NCI-H187 (cell line): ENCODE measurements at regions not wholly inside any gene's neighbourhood (a gene's known extent, or its start where the extent isn't known, plus 50 kb on each side); places are given as distances from the start of the nearest gene placed in this dataset.

ENCODE experiments used
- DNase-seq, 2 experiments: peaks; one replicate each; lab custom pipeline; 2025; lab: John Stamatoyannopoulos, UW

- DNase-seq = no peak
Observed at GRCh38 chr2:167900435-167901114, 346.8 kb downstream of the STK39 start.

- no peak for DNase-seq
Observed at GRCh38 chr2:167898340-167898739, 349.1 kb downstream of the STK39 start.

- no peak for DNase-seq
Observed at GRCh38 chr2:167891841-167892240, 355.6 kb downstream of the STK39 start.

- DNase-seq = no peak
Observed at GRCh38 chr2:167890739-167891138, 356.7 kb downstream of the STK39 start.

GRCh38 chr2:167880415-167880814 lies 367.0 kb downstream of the STK39 start:
- DNase-seq = no peak

- DNase-seq = no peak
Observed at GRCh38 chr2:167875529-167875928, 371.9 kb downstream of the STK39 start.

GRCh38 chr2:167874812-167875211 lies 372.6 kb downstream of the STK39 start:
- DNase-seq = no peak

GRCh38 chr2:167871286-167871685 lies 376.1 kb downstream of the STK39 start:
- no peak for DNase-seq

GRCh38 chr2:167869200-167869599 lies 378.2 kb downstream of the STK39 start:
- DNase-seq = no peak

GRCh38 chr2:167863377-167863776 lies 384.0 kb downstream of the STK39 start:
- DNase-seq = no peak

- peak in 1 of 2 experiments; percentile 19 for DNase-seq
Observed at GRCh38 chr2:167862782-167863181, 384.6 kb downstream of the STK39 start.

- DNase-seq = no peak
Observed at GRCh38 chr2:167862296-167862695, 385.1 kb downstream of the STK39 start.

- no peak for DNase-seq
Observed at GRCh38 chr2:167861574-167862193, 385.7 kb downstream of the STK39 start.

GRCh38 chr2:167860082-167860481 lies 387.3 kb downstream of the STK39 start:
- no peak for DNase-seq

- DNase-seq = no peak
Observed at GRCh38 chr2:167859676-167860075, 387.7 kb downstream of the STK39 start.

- no peak for DNase-seq
Observed at GRCh38 chr2:167858086-167858485, 389.3 kb downstream of the STK39 start.

- DNase-seq = no peak
Observed at GRCh38 chr2:167857416-167857815, 390.0 kb downstream of the STK39 start.

- no peak for DNase-seq
Observed at GRCh38 chr2:167856190-167856589, 391.2 kb downstream of the STK39 start.

GRCh38 chr2:167855211-167855610 lies 392.2 kb downstream of the STK39 start:
- no peak for DNase-seq

GRCh38 chr2:167853717-167854116 lies 393.7 kb downstream of the STK39 start:
- DNase-seq = no peak

GRCh38 chr2:167851876-167852275 lies 395.5 kb downstream of the STK39 start:
- no peak for DNase-seq

- DNase-seq = no peak
Observed at GRCh38 chr2:167851323-167851860, 396.0 kb downstream of the STK39 start.

- no peak for DNase-seq
Observed at GRCh38 chr2:167844714-167845530, 402.5 kb downstream of the STK39 start.
